HCT116 (cell line): ENCODE measurements at regions not wholly inside any gene's neighbourhood (a gene's known extent, or its start where the extent isn't known, plus 50 kb on each side); places are given as distances from the start of the nearest gene placed in this dataset.

ENCODE experiments used
- ATAC-seq: fragments of 200-7000 bp; cut with Tn5 transposase; 2 replicates; pipeline ENCODE4 v1.9.1; 2020; ENCODE audit warnings: mild to moderate bottlenecking, moderate library complexity
- BruUV-seq: library from RNA; stranded (reverse); fragments of 400-500 nt; replicated peaks from 2 replicates; lab custom pipeline; 2021; lab: Mats Ljungman, UMichigan
- CTCF ChIA-PET: fragments of 300-600 bp; sonication (Branson Sonifier 250); formaldehyde crosslinking; loops from one replicate; lab custom pipeline; 2021; ENCODE audit warnings: antibody characterized with exemption; lab: Charles Lee
- POLR2A ChIA-PET: fragments of 300-600, 350-600 bp; sonication (Branson Sonifier 250); formaldehyde crosslinking; loops from one replicate; lab custom pipeline; 2021; ENCODE audit warnings: antibody characterized with exemption; lab: Charles Lee
- RAD21 ChIA-PET, 2 experiments: fragments of 300-600 bp; sonication (Branson Sonifier 250); formaldehyde crosslinking; loops; one replicate each; lab custom pipeline; 2023; ENCODE audit warnings: low total read pairs in 2 of 2; ENCODE audit not compliant: uncharacterized antibody in 2 of 2, unreplicated experiment in 2 of 2, low non-redundant PET in 1 of 2; lab: Charles Lee
- DNase-seq: peaks from one replicate; pipeline ENCODE4 v3.0.0-alpha.2; 2010; ENCODE audit warnings: low read depth, low spot score
- H2AFZ ChIP-seq: fragments of 200-600 bp; shearing (Covaris generic), sonication (generic); 2 replicates; pipeline ENCODE4 v1.6.1; 2017; ENCODE audit warnings: low read depth, mixed run types, mixed read lengths, antibody characterized with exemption, low read length; ENCODE audit not compliant: poor library complexity, severe bottlenecking
- H3K27ac ChIP-seq: 2 replicates; pipeline ENCODE4 v1.5.1; 2012; ENCODE audit warnings: low read depth, low read length
- H3K27me3 ChIP-seq: fragments of 200-600 bp; sonication (generic); 2 replicates; pipeline ENCODE4 v1.6.1; 2016; ENCODE audit warnings: mixed run types, low read length, mixed read lengths; ENCODE audit not compliant: insufficient read depth
- H3K36me3 ChIP-seq, 2 experiments: fragments of 200-500 bp in 1 of 2; fragments of 200-600 bp in 1 of 2; sonication (Bioruptor generic) in 1 of 2; sonication (generic) in 1 of 2; 2 replicates each; pipeline versions ENCODE4 v1.5.1 to v1.6.1; 2014 to 2016; ENCODE audit warnings: low read length in 2 of 2, inconsistent platforms in 1 of 2, mixed read lengths in 1 of 2, mixed run types in 1 of 2; ENCODE audit not compliant: insufficient read depth in 2 of 2, control insufficient read depth in 1 of 2
- H3K4me1 ChIP-seq, 2 experiments: fragments of 200-600 bp in 1 of 2; sonication (generic) in 1 of 2; 2 replicates each; pipeline versions ENCODE4 v1.5.1 to v1.6.1; 2012 to 2017; ENCODE audit warnings: low read length in 2 of 2, inconsistent platforms in 1 of 2, mild to moderate bottlenecking in 1 of 2, mixed read lengths in 1 of 2, mixed run types in 1 of 2, moderate library complexity in 1 of 2; ENCODE audit not compliant: insufficient read depth in 2 of 2, control insufficient read depth in 1 of 2
- H3K4me2 ChIP-seq: fragments of 200-600 bp; sonication (generic); 2 replicates; pipeline ENCODE4 v1.6.1; 2017; ENCODE audit warnings: mixed run types, low read length, mixed read lengths
- H3K4me3 ChIP-seq, 2 experiments: fragments of 200-600 bp in 1 of 2; sonication (generic) in 1 of 2; replicated peaks in 1 of 2; 2 replicates each; pipeline ENCODE4 v1.5.1; 2011 to 2016; ENCODE audit warnings: low read length in 2 of 2, control low read depth in 1 of 2, low read depth in 1 of 2, mild to moderate bottlenecking in 1 of 2, mixed read lengths in 1 of 2, mixed run types in 1 of 2
- H3K79me2 ChIP-seq: fragments of 200-600 bp; sonication (generic); 2 replicates; pipeline ENCODE4 v1.6.1; 2017; ENCODE audit warnings: mild to moderate bottlenecking, mixed run types, low read length, moderate library complexity, mixed read lengths; ENCODE audit not compliant: insufficient read depth
- H3K9ac ChIP-seq: fragments of 200-600 bp; sonication (generic); 2 replicates; pipeline ENCODE4 v1.6.1; 2016; ENCODE audit warnings: low read length, mixed read lengths
- H3K9me2 ChIP-seq: fragments of 200-600 bp; sonication (generic), shearing (Covaris generic); 2 replicates; pipeline ENCODE4 v1.6.1; 2017; ENCODE audit warnings: mixed run types, mild to moderate bottlenecking, moderate library complexity; ENCODE audit not compliant: insufficient read depth
- H3K9me3 ChIP-seq, 2 experiments: fragments of 200-500 bp in 1 of 2; fragments of 200-600 bp in 1 of 2; sonication (Bioruptor generic) in 1 of 2; sonication (generic) in 1 of 2; 2 replicates each; pipeline ENCODE4 v1.6.1; 2014 to 2017; ENCODE audit warnings: low read length in 2 of 2, mixed read lengths in 2 of 2, inconsistent platforms in 1 of 2, low read depth in 1 of 2, mild to moderate bottlenecking in 1 of 2, mixed run types in 1 of 2, moderate library complexity in 1 of 2; ENCODE audit not compliant: control insufficient read depth in 1 of 2, insufficient read depth in 1 of 2
- H4K20me1 ChIP-seq: fragments of 200-600 bp; sonication (generic), shearing (Covaris generic); 2 replicates; pipeline ENCODE4 v1.6.1; 2017; ENCODE audit warnings: mixed run types, mild to moderate bottlenecking, moderate library complexity; ENCODE audit not compliant: insufficient read depth
- CBX3 ChIP-seq: IDR thresholded peaks from 2 replicates; pipeline ENCODE4 v1.6.1; 2012; ENCODE audit warnings: low read depth
- CEBPB ChIP-seq: IDR thresholded peaks from 2 replicates; pipeline ENCODE4 v1.6.1; 2012; ENCODE audit warnings: low read depth
- EGR1 ChIP-seq: IDR thresholded peaks from 2 replicates; pipeline ENCODE4 v1.6.1; 2012; ENCODE audit warnings: low read depth
- EZH2 ChIP-seq: fragments of 200-600 bp; sonication (generic); IDR thresholded peaks from 2 replicates; pipeline ENCODE4 v1.6.1; 2017; ENCODE audit warnings: antibody characterized with exemption, mixed run types
- EZH2phosphoT487 ChIP-seq: fragments of 200-600 bp; IDR thresholded peaks from 2 replicates; pipeline ENCODE4 v1.6.1; 2018; ENCODE audit warnings: antibody characterized with exemption, borderline replicate concordance
- FOSL1 ChIP-seq: IDR thresholded peaks from 2 replicates; pipeline ENCODE4 v1.6.1; 2012; ENCODE audit warnings: low read depth
- JUND ChIP-seq: IDR thresholded peaks from 2 replicates; pipeline ENCODE4 v1.6.1; 2012
- POLR2A ChIP-seq: IDR thresholded peaks from 2 replicates; pipeline ENCODE4 v1.7.0; 2011; ENCODE audit warnings: borderline replicate concordance; ENCODE audit not compliant: insufficient read depth, insufficient read length; ENCODE audit errors: extremely low read depth
- POLR2AphosphoS5 ChIP-seq: IDR thresholded peaks from 2 replicates; pipeline ENCODE4 v1.6.1; 2011; ENCODE audit warnings: mild to moderate bottlenecking, low read depth, low read length, moderate library complexity
- RAD21 ChIP-seq: IDR thresholded peaks from 2 replicates; pipeline ENCODE4 v1.6.1; 2012; ENCODE audit warnings: low read depth, mild to moderate bottlenecking
- SIN3A ChIP-seq: IDR thresholded peaks from 2 replicates; pipeline ENCODE4 v1.6.1; 2012; ENCODE audit warnings: low read depth
- SRF ChIP-seq: IDR thresholded peaks from 2 replicates; pipeline ENCODE4 v1.6.1; 2012; ENCODE audit warnings: low read depth
- TCF7L2 ChIP-seq: IDR thresholded peaks from 2 replicates; pipeline ENCODE4 v1.7.0; 2011; ENCODE audit warnings: borderline replicate concordance, inconsistent platforms; ENCODE audit not compliant: insufficient read depth, insufficient read length; ENCODE audit errors: extremely low read depth
- YY1 ChIP-seq: IDR thresholded peaks from 2 replicates; pipeline ENCODE4 v1.6.1; 2011; ENCODE audit warnings: low read length, low read depth, moderate library complexity, mild to moderate bottlenecking; ENCODE audit not compliant: insufficient replicate concordance; ENCODE audit errors: extremely low read depth
- ZFX ChIP-seq: fragments of 450-650 bp; IDR thresholded peaks from 2 replicates; pipeline ENCODE4 v1.6.1; 2017
- ZNF274 ChIP-seq: fragments of 200-500 bp; sonication (Bioruptor generic); IDR thresholded peaks from 2 replicates; pipeline ENCODE4 v1.6.1; 2014; ENCODE audit warnings: mild to moderate bottlenecking, low read depth, low read length, inconsistent platforms
- intact Hi-C: fragments of 100-400 bp; cut with micrococcal nuclease; formaldehyde crosslinking; loops from 2 replicates; pipeline ENCODE4 v1.10.0; 2022
- TF ChIP-seq, protein P1 (sequence below): IDR thresholded peaks from 2 replicates; pipeline ENCODE4 v1.6.1; 2012
- TF ChIP-seq, protein P2 (sequence below), 3 experiments: fragments of 200-600 bp in 1 of 3; sonication (generic) in 1 of 3; IDR thresholded peaks in 2 of 3; conservative IDR thresholded peaks in 1 of 3; 2 replicates each; pipeline ENCODE4 v1.5.1; 2012 to 2017; ENCODE audit warnings: low read depth in 2 of 3, low read length in 2 of 3, antibody characterized with exemption in 1 of 3, borderline replicate concordance in 1 of 3, control low read depth in 1 of 3, mild to moderate bottlenecking in 1 of 3, mixed read lengths in 1 of 3, mixed run types in 1 of 3, moderate library complexity in 1 of 3; ENCODE audit not compliant: insufficient read depth in 1 of 3
- TF ChIP-seq, protein P3 (sequence below): IDR thresholded peaks from 2 replicates; pipeline ENCODE4 v1.6.1; 2012

DNA sequence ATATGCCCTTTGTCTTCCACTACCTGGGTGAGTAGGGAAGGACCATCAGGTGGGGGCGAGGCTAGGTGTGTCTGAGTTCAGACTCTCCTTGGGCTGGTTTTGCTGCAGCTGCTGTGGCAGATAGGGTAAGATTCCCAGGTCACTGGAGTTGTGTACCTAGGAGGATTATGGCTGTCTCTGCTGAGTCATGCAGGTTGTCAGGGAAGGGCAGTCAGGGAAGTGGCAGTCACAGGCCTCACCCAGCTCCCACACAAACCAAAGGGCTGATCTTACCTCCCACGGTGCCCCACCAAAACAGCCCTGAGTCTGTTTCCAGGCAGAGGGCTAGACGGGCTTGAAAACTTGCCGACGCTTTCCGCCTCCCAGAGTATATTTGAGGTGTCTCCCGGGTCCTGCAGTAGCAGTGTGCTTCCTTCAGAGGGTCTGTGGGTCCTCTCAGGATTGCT lies 201.6 kb upstream of the PLXNA2 start:
- CTCF ChIA-PET = no interaction called here
- ATAC-seq = no peak
- no peak overlapping the region for H2AFZ ChIP-seq

DNA sequence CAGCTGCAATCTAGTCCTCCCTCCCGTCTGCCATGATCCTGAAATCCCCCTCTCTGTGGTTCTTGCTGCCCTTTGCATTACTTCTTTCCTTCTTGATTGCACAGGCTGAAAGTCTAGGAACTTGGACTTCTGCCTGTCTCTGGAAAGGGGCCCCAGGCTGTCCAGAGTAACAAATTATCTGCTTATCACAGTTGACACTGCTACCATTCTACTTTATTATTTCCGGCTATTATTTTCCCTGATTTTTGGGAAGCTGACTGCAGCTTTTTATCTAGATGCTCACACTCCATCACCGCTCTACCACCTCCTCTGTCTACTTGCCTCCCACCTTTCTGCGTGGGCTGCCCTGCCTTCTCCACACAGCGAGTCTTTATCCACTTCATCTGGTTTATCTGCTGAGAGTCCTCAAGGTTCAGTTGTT lies 202.1 kb upstream of the PLXNA2 start:
- intact Hi-C loops = no loop called here
- TF ChIP-seq EZH2phosphoT487 (no peak), TCF7L2 (no peak), ZNF274 (no peak), POLR2A (no peak), EGR1 (no peak), ZFX (no peak), CBX3 (no peak), SRF (no peak)
- TF ChIP-seq, protein P1, sequence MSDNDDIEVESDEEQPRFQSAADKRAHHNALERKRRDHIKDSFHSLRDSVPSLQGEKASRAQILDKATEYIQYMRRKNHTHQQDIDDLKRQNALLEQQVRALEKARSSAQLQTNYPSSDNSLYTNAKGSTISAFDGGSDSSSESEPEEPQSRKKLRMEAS = no peak
- TF ChIP-seq, protein P2, sequence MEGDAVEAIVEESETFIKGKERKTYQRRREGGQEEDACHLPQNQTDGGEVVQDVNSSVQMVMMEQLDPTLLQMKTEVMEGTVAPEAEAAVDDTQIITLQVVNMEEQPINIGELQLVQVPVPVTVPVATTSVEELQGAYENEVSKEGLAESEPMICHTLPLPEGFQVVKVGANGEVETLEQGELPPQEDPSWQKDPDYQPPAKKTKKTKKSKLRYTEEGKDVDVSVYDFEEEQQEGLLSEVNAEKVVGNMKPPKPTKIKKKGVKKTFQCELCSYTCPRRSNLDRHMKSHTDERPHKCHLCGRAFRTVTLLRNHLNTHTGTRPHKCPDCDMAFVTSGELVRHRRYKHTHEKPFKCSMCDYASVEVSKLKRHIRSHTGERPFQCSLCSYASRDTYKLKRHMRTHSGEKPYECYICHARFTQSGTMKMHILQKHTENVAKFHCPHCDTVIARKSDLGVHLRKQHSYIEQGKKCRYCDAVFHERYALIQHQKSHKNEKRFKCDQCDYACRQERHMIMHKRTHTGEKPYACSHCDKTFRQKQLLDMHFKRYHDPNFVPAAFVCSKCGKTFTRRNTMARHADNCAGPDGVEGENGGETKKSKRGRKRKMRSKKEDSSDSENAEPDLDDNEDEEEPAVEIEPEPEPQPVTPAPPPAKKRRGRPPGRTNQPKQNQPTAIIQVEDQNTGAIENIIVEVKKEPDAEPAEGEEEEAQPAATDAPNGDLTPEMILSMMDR (IDR thresholded peaks at IDR 0.05 in 2 of 3, conservative IDR thresholded peaks at IDR 0.05 in 1 of 3; ENCODE audit: borderline replicate concordance in 1 of 3, insufficient read depth in 1 of 3, low read depth in 2 of 3, low read length in 2 of 3) = no peak
- TF ChIP-seq, protein P3, sequence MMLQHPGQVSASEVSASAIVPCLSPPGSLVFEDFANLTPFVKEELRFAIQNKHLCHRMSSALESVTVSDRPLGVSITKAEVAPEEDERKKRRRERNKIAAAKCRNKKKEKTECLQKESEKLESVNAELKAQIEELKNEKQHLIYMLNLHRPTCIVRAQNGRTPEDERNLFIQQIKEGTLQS = no peak

More for the DNA sequence above, 201.6 kb upstream of the PLXNA2 start:
- no TSS peak for BruUV-seq
- H3K4me1 ChIP-seq = peaks cover 0 to 8% of the 10 kb centered on the region in 2 experiments; a peak in 1 of 4 replicates
- H3K36me3 ChIP-seq = no peaks in the 10 kb centered on the region
- H3K4me2 ChIP-seq = no peak overlapping the region
- ChIA-PET RAD21 (no interaction called here), POLR2A (no interaction called here)
- 0 out of 2 replicates have a peak, but pooled peaks cover 2% of the 10 kb centered on the region for H3K27me3 ChIP-seq
- no peaks in the 10 kb centered on the region for H3K9me3 ChIP-seq
- no peak overlapping the region for H3K27ac ChIP-seq
- H3K9ac ChIP-seq = no peak overlapping the region
- no peaks in the 10 kb centered on the region for H3K9me2 ChIP-seq
- intact Hi-C loops = no loop called here
- no peaks in the 10 kb centered on the region for H4K20me1 ChIP-seq
- no peak overlapping the region for H3K4me3 ChIP-seq
- DNase-seq = no peak
- no peaks in the 10 kb centered on the region for H3K79me2 ChIP-seq
- no peak for TF ChIP-seq ZFX
- no peak for TF ChIP-seq EZH2phosphoT487
- no peak for TF ChIP-seq ZNF274
- TF ChIP-seq TCF7L2 = no peak
- no peak for TF ChIP-seq FOSL1
- no peak for TF ChIP-seq EZH2
- no peak for TF ChIP-seq RAD21
- no peak for TF ChIP-seq POLR2AphosphoS5
- no peak for TF ChIP-seq SIN3A
- no peak for TF ChIP-seq CEBPB
- TF ChIP-seq POLR2A = no peak
- TF ChIP-seq, protein P3 = no peak
- no peak for TF ChIP-seq YY1
- TF ChIP-seq EGR1 = no peak
- TF ChIP-seq, protein P1 = no peak
- TF ChIP-seq JUND = no peak
- TF ChIP-seq SRF = no peak

More for the DNA sequence above, 202.1 kb upstream of the PLXNA2 start:
- no peak overlapping the region for H2AFZ ChIP-seq
- H3K4me3 ChIP-seq = no peak overlapping the region
- ChIA-PET CTCF (no interaction called here), RAD21 (no interaction called here), POLR2A (no interaction called here)
- no peaks in the 10 kb centered on the region for H3K9me2 ChIP-seq
- H3K79me2 ChIP-seq = no peaks in the 10 kb centered on the region
- H3K4me2 ChIP-seq = no peak overlapping the region
- H4K20me1 ChIP-seq = no peaks in the 10 kb centered on the region
- H3K4me1 ChIP-seq = peaks cover 0 to 8% of the 10 kb centered on the region in 2 experiments; a peak in 1 of 4 replicates
- ATAC-seq (no peak), DNase-seq (no peak)
- no peaks in the 10 kb centered on the region for H3K36me3 ChIP-seq
- no peak overlapping the region for H3K27ac ChIP-seq
- H3K9me3 ChIP-seq = no peaks in the 10 kb centered on the region
- H3K9ac ChIP-seq = no peak overlapping the region
- H3K27me3 ChIP-seq = 0 out of 2 replicates have a peak, but pooled peaks cover 2% of the 10 kb centered on the region
- BruUV-seq = no TSS peak
